ENCODE measurements at regions not wholly inside any gene's neighbourhood (a gene's known extent, or its start where the extent isn't known, plus 50 kb on each side); places are given as distances from the start of the nearest gene placed in this dataset.
"Not testable (repeated sequence)": the region's sequence is repeated elsewhere in the genome, so short reads cannot be mapped to it uniquely, and the experiment has no call there.

DNA sequence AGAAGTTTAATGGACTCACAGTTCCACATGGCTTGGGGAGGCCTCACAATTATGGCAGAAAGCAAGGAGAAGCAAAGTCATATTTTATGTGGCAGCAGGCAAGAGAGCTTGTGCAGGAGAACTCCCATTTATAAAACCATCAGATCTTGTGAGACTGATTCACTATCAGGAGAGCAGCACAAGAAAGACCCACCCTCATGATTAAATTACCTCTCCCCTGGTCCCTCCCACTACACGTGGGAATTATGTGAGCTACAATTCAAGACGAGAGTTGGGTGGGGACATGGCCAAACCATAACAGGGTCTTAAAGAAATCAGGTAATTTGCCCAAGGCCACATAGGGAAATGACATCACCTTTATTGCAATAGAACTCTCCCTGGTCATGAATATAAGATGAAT, 1073.3 kb upstream of the ACVR2A start:
- H3K27me3 ChIP-seq (ENCODE audit: insufficient read depth, low read length), result no peaks in the 10 kb centered on the region
- no peaks in the 10 kb centered on the region for H3K9me3 ChIP-seq (ENCODE audit: low read depth, low read length)
- H3K4me3 ChIP-seq (ENCODE audit: low read length), result no peak overlapping the region
- no peaks in the 10 kb centered on the region for H3K4me1 ChIP-seq (ENCODE audit: insufficient read depth, low read length)

DNA sequence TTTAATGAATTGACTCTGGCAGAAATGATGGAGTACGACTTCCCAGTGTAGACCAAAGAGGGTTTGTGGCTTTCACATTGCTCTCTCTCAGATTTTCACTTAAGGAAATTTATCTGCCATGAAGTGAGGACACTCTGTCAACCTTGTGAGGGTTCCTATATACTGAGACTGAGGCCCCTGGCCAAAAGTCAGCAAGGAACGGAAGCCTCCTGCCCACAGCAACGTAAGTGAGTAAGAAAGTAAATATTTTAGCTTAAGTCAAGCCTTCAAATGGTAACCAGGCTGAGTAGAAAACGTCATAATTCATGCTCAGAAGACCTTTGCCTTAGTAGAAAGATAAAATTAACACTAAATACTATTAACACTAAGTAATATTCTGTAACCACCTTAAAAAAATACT, 1080.5 kb upstream of the ACVR2A start:
- H3K4me1 ChIP-seq (ENCODE audit: insufficient read depth, low read length), result no peaks in the 10 kb centered on the region
- no peaks in the 10 kb centered on the region for H3K27me3 ChIP-seq (ENCODE audit: insufficient read depth, low read length)
- peaks cover 4% of the 10 kb centered on the region for H3K9me3 ChIP-seq (ENCODE audit: low read depth, low read length)
- H3K4me3 ChIP-seq (ENCODE audit: low read length), result no peak overlapping the region

DNA sequence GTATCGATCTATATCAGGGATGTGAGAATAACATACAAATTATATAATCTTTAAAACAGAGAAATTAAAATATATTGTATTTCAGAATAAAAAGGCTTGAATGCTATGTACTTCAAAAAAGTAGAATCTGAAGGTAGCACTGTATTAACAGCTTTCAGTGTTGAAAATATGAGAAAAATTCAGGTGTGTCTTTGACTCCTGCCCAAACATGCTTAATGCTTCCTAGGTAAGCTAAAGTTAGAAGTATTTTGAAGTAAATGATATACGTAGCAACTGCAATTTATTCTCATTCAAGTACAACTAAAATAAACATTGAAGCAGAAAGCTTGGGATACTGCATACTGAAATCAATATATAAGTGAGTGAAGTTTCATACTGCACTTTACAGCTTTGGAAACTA, 1082.0 kb upstream of the ACVR2A start:
- Histone ChIP-seq H3K27me3 (ENCODE audit: insufficient read depth, low read length) (no peaks in the 10 kb centered on the region), H3K4me1 (ENCODE audit: insufficient read depth, low read length) (no peaks in the 10 kb centered on the region), H3K9me3 (ENCODE audit: low read depth, low read length) (peaks cover 4% of the 10 kb centered on the region), H3K4me3 (ENCODE audit: low read length) (no peak overlapping the region)

DNA sequence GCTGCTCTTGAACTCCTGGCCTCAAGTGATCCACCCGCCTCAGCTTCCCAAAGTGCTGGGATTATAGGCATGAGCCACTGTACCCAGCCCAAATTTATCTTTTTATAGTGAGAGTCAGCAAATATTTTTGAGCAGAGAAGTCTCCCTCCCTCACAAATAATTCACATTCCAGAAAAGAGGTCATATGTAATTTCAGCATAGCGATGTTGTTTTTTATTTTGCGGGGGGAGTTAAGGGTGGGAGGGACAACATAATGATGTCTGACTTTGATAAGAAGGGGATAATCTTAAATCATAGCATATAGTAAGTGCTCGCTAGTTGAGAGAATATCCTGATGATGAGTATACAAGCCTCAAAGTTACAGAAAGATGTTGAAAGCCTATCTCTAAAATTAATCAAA, 1090.2 kb upstream of the ACVR2A start:
- H3K9me3 ChIP-seq (ENCODE audit: low read depth, low read length), result no peaks in the 10 kb centered on the region
- H3K4me3 ChIP-seq (ENCODE audit: low read length), result no peak overlapping the region
- no peaks in the 10 kb centered on the region for H3K27me3 ChIP-seq (ENCODE audit: insufficient read depth, low read length)
- no peaks in the 10 kb centered on the region for H3K4me1 ChIP-seq (ENCODE audit: insufficient read depth, low read length)

DNA sequence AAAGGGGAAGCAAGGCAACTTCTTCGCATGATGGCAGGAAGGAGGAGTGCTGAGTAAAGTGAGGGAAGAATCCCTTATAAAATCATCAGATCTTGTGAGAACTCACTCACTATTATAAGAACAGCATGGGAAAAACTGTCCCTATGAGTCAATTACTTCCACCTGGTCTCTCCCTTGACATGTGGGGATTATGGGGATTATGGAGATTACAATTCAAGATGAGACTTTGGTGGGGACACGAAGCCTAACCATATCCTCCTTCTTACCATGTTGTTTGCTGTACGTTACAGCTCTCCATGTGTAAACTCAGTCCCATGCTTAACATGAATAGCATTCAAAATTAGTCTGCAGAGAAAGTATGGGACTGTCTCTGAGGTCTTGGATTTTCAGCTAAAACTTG, 1096.8 kb upstream of the ACVR2A start:
- Histone ChIP-seq H3K4me1 (ENCODE audit: insufficient read depth, low read length) (no peaks in the 10 kb centered on the region), H3K9me3 (ENCODE audit: low read depth, low read length) (no peaks in the 10 kb centered on the region), H3K27me3 (ENCODE audit: insufficient read depth, low read length) (no peaks in the 10 kb centered on the region), H3K4me3 (ENCODE audit: low read length) (no peak overlapping the region)

DNA sequence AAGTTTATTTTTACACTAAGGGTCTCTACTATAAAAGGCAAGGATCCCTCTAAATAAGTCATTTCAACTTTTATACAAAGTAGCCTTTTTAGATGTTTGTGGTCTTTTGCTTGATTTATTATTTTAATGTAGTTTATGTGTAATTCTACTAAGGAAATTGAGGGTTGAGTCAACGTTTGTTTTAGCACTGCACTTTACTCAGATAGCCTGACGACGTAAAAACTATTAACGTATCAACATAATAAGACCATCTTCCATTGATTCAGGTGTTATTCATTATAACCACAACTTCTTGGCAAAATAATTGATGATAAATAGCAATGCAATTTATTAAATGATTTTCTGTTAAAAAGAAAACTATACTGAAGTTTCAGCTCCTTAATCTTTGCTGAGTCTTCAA, 1103.6 kb upstream of the ACVR2A start:
- Histone ChIP-seq H3K4me3 (ENCODE audit: low read length) (no peak overlapping the region), H3K27me3 (ENCODE audit: insufficient read depth, low read length) (no peaks in the 10 kb centered on the region), H3K4me1 (ENCODE audit: insufficient read depth, low read length) (no peaks in the 10 kb centered on the region), H3K9me3 (ENCODE audit: low read depth, low read length) (no peaks in the 10 kb centered on the region)

DNA sequence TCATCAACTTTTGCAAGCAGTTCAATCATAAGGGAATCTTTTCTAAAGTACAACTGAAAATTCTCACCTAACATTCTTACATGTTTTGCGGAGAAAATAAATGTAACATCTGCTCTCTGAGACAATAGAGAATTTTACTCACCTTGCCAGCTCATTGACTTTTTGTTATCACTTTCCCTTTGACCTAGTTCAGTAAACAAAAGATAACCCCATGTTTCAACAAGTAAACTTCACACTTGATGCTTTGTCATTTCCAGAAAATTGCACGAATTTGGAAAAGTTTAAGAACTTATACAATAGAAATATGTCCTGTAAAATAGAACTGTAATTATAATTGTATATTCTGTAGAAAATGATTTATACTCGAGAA, 1110.0 kb upstream of the ACVR2A start:
- Histone ChIP-seq H3K27me3 (ENCODE audit: insufficient read depth, low read length) (no peaks in the 10 kb centered on the region), H3K9me3 (ENCODE audit: low read depth, low read length) (no peaks in the 10 kb centered on the region), H3K4me1 (ENCODE audit: insufficient read depth, low read length) (no peaks in the 10 kb centered on the region), H3K4me3 (ENCODE audit: low read length) (no peak overlapping the region)

DNA sequence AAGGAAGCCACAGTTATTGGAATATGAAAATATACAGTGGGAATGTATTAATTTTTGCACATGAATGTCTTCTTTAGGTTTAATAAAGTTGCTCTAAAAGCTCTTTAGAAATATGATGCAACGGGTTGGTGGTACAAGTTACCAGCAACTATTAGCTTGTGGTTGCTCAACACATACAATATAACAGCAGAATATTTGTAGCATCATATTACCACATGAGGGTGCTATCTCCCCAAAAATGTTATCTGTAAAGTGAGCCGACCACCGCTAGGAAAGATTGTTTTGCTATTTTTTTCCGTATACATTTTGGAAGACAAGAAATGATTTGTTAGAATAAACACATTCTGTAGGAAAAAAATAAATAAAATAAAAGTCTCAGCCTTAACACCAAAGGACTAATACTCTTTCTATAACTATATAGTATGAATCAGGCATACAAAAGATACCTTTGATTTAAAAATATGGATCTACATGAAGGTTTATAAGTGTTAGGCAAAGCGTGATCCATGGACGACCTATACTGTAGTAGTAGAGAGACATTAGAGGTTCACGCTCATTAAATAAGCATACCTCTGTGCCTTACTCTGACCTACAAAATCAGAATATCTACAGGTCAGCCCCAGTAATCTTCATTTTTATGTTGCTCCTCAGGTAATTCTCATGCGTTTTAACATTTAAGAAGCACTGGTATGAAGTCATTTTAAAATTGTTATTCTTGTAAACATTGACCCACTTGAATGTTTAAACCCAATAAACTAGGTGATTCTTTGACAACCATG, 1110.6 kb upstream of the ACVR2A start:
- Histone ChIP-seq H3K27me3 (ENCODE audit: insufficient read depth, low read length) (no peaks in the 10 kb centered on the region), H3K4me1 (ENCODE audit: insufficient read depth, low read length) (no peaks in the 10 kb centered on the region), H3K4me3 (ENCODE audit: low read length) (no peak overlapping the region), H3K9me3 (ENCODE audit: low read depth, low read length) (no peaks in the 10 kb centered on the region)

DNA sequence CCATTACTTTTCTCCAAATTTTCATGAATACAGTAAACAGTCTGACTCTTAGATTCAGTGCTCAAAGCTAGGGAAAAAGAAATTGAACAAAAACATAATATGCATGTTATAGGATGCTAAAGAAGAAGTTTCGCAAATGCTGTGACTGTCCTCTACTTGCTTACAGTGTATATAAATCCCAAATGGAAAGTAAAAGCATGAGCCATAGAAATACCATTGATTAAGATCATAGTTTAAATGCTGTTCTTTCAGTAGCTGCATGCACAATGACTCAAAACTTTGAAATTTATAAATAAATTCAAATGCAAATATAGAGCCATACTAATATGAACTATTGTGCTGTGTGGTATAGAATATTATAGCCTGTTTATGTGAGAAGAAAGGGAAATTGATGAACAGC, 1113.9 kb upstream of the ACVR2A start:
- Histone ChIP-seq H3K4me1 (ENCODE audit: insufficient read depth, low read length) (no peaks in the 10 kb centered on the region), H3K9me3 (ENCODE audit: low read depth, low read length) (no peaks in the 10 kb centered on the region), H3K4me3 (ENCODE audit: low read length) (no peak overlapping the region), H3K27me3 (ENCODE audit: insufficient read depth, low read length) (no peaks in the 10 kb centered on the region)

DNA sequence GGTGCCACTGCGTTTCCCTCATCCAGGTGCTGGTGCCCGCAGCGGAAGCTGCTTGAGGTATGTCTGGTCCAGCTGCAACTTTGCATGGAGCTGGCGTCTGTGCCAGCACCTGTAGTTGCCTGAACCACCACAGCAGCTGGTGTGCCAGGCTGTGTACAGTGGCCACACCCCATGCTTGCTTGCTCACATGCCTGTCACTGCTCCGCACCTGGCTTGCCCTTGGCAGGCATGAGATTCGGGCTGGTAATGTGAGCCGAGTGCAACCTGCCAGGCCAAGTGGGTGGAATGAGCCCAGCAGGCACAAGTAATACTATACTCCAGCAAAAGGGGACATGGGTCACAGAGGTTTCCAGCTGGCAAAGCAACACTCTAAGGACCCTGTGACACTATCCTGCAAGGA, 1123.3 kb upstream of the ACVR2A start:
- H3K4me3 ChIP-seq (ENCODE audit: low read length), result no peak overlapping the region
- no peaks in the 10 kb centered on the region for H3K9me3 ChIP-seq (ENCODE audit: low read depth, low read length)
- H3K27me3 ChIP-seq (ENCODE audit: insufficient read depth, low read length), result no peaks in the 10 kb centered on the region
- H3K4me1 ChIP-seq (ENCODE audit: insufficient read depth, low read length), result no peaks in the 10 kb centered on the region

DNA sequence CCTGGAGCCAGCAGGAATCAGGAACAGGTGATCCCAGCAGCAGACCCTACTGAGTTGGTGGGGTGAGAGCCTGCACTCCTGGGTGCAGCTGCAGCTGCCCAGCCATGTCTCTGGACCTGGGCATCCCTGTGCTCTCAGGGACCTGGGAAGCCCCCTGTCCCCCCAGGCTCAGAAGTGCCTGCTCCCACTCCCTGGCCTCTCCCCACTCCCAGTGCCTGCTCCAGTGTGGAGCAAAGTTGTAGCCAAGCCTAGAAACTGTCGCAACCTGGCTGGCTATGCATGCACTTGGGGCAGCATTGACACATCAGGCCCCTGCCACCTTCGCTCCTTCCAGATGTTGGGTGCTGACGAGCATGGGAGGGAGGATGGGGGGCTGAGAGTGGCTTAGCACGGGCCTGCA, 1124.7 kb upstream of the ACVR2A start:
- no peaks in the 10 kb centered on the region for H3K27me3 ChIP-seq (ENCODE audit: insufficient read depth, low read length)
- H3K9me3 ChIP-seq (ENCODE audit: low read depth, low read length), result no peaks in the 10 kb centered on the region
- no peaks in the 10 kb centered on the region for H3K4me1 ChIP-seq (ENCODE audit: insufficient read depth, low read length)
- no peak overlapping the region for H3K4me3 ChIP-seq (ENCODE audit: low read length)

DNA sequence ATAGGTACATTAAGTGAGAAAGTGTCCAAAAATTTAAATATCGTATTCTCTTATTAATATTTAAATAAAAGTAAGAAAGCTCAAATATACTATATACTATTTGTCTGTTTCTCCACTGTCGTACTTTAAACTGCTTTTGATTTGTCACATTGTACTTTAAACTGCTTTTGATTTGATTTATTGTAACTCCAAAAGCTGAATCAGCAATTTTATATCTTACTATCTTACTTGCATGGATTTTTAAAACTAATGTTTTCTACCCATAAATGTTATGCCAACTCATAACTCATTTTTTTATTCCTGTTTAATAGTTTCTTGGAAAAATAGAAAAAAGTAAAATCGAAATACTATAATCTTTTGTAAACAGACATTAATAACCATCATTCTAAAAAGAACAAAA, 1128.2 kb upstream of the ACVR2A start:
- H3K27me3 ChIP-seq (ENCODE audit: insufficient read depth, low read length), result no peaks in the 10 kb centered on the region
- no peaks in the 10 kb centered on the region for H3K4me1 ChIP-seq (ENCODE audit: insufficient read depth, low read length)
- peaks cover 1% of the 10 kb centered on the region for H3K9me3 ChIP-seq (ENCODE audit: low read depth, low read length)
- no peak overlapping the region for H3K4me3 ChIP-seq (ENCODE audit: low read length)

DNA sequence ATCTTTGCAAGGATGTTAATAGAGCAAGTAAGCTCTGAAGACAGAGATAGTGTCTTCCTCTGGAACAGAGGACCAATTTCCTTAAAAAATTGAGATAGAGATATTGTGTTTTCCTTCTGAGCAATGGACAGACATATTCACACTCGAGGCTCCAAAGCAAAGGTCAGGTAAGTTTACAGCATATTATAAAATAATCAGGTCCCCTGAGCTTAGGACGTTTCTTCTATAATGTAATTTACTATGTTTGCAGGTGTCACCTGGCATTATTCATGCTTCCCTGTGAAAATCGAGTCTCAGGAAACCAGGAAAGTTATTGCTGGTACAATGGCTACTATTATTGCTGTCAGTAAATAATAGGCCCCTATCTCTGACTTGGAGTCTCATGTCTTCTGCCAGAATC, 1135.8 kb upstream of the ACVR2A start:
- Histone ChIP-seq H3K27me3 (ENCODE audit: insufficient read depth, low read length) (no peaks in the 10 kb centered on the region), H3K9me3 (ENCODE audit: low read depth, low read length) (peaks cover 13% of the 10 kb centered on the region), H3K4me3 (ENCODE audit: low read length) (no peak overlapping the region), H3K4me1 (ENCODE audit: insufficient read depth, low read length) (no peaks in the 10 kb centered on the region)

DNA sequence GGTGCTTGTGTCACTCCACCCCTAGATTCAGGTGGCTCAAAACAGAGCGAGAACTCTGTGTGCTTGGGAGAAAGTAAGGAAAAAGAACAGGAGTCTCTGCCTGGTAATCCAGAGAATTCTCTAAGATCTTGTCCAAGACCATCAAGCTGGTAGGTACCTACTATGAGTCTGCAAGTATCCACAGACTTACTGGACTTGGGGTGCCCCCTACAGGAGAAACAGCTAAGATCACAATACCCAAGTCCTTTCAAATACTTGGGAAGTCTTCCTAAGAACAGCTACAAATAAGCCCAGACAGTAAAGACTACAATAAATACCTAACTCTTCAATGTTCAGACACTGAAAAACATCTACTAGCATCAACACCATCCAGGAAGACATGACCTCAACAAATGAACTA, 1143.6 kb upstream of the ACVR2A start:
- no peak overlapping the region for H3K4me3 ChIP-seq (ENCODE audit: low read length)
- no peaks in the 10 kb centered on the region for H3K9me3 ChIP-seq (ENCODE audit: low read depth, low read length)

DNA sequence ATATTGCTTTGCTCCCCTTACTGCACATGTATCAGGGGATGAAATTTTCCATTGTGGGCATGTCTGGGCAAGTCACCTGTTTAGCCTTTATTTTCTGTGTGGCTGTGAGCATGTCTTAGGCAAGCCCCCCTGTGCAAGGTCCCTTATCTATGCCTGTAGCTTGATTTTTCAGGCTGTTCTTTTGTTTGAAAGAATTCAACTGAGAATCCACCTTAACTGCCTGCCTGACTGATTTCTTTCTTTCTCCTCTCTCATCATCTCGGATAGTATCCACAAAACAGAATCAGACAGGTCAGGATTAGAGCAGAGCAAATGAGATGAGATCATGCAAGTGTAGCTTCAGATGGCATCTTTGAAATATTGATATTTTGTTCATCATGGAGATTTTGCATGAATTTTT, 1147.5 kb upstream of the ACVR2A start:
- Histone ChIP-seq H3K4me3 (ENCODE audit: low read length) (no peak overlapping the region), H3K9me3 (ENCODE audit: low read depth, low read length) (no peaks in the 10 kb centered on the region), H3K27me3 (ENCODE audit: insufficient read depth, low read length) (no peaks in the 10 kb centered on the region), H3K4me1 (ENCODE audit: insufficient read depth, low read length) (no peaks in the 10 kb centered on the region)

More for the DNA sequence above, 1143.6 kb upstream of the ACVR2A start:
- Histone ChIP-seq H3K27me3 (ENCODE audit: insufficient read depth, low read length) (no peaks in the 10 kb centered on the region), H3K4me1 (ENCODE audit: insufficient read depth, low read length) (no peaks in the 10 kb centered on the region)

DNA sequence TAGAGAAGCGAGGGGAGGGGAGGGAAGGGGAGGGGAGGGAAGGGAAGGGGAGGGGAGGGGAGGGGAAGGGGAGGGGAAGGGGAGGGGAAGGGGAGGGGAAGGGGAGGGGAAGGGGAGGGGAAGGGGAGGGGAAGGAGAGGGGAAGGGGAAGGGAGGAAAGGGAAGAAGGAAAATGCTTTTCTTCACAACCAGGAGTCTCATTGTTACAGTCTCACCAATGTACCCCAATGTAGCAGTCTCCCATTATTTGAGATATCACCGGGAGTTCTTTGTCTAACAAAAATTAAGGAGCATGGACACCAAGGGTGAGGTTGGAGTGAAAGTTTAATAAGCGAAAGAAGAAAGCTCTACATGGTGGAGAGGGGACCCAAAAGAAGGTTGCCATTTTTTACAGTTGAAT, 1148.0 kb upstream of the ACVR2A start:
- H3K27me3 ChIP-seq (ENCODE audit: insufficient read depth, low read length); H3K9me3 ChIP-seq (ENCODE audit: low read depth, low read length); H3K4me1 ChIP-seq (ENCODE audit: insufficient read depth, low read length); H3K4me3 ChIP-seq (ENCODE audit: low read length): not testable (repeated sequence)

All from mononuclear cell (primary cell).